GM12878 (cell line): ENCODE measurements at regions not wholly inside any gene's neighbourhood (a gene's known extent, or its start where the extent isn't known, plus 50 kb on each side); places are given as distances from the start of the nearest gene placed in this dataset.
"Not testable (repeated sequence)": the region's sequence is repeated elsewhere in the genome, so short reads cannot be mapped to it uniquely, and the experiment has no call there.

Experiments
- ATAC-seq: fragments of 200-7000 bp; cut with Tn5 transposase; 3 replicates; pipeline ENCODE4 v1.9.1; 2020; ENCODE audit warnings: mild to moderate bottlenecking, moderate library complexity
- BruUV-seq: library from RNA; stranded (reverse); fragments of 400-500 nt; replicated peaks from 2 replicates; lab custom pipeline; 2021; lab: Mats Ljungman, UMichigan
- CTCF ChIA-PET: fragments of 300-600 bp; sonication (Branson Sonifier 250); formaldehyde crosslinking; extraction: SDS; loops from one replicate; lab custom pipeline; 2021; ENCODE audit warnings: inconsistent platforms; lab: Yijun Ruan, JAX
- POLR2A ChIA-PET: fragments of 350-600 bp; formaldehyde crosslinking; extraction: SDS; loops from one replicate; lab custom pipeline; 2021; ENCODE audit warnings: inconsistent platforms; lab: Charles Lee
- RAD21 ChIA-PET: fragments of 300-600 bp; sonication (Branson Sonifier 250); formaldehyde crosslinking; loops from one replicate; lab custom pipeline; 2023; ENCODE audit warnings: antibody characterized with exemption; ENCODE audit not compliant: unreplicated experiment; lab: Charles Lee
- SMC1A ChIA-PET: fragments of 300-600 bp; sonication (Branson Sonifier 250); formaldehyde crosslinking; loops from one replicate; lab custom pipeline; 2023; ENCODE audit not compliant: unreplicated experiment, uncharacterized antibody; lab: Charles Lee
- DNase-seq: peaks from one replicate; pipeline ENCODE4 v3.0.0-alpha.2; 2011; ENCODE audit warnings: low read depth, low spot score
- FAIRE-seq: peaks from 3 replicates; lab custom pipeline; 2011; peaks lifted over from hg19 to GRCh38; lab: Jason Lieb, UNC
- H2AFZ ChIP-seq: 2 replicates; pipeline ENCODE4 v1.6.0; 2011; ENCODE audit warnings: low read depth, low read length, control low read depth; ENCODE audit not compliant: control insufficient read depth
- H3K27ac ChIP-seq: 2 replicates; pipeline ENCODE4 v1.5.1; 2011; ENCODE audit warnings: control low read depth; ENCODE audit not compliant: control insufficient read depth, insufficient read depth
- H3K27me3 ChIP-seq, 2 experiments: replicated peaks in 1 of 2; 2 replicates each; pipeline versions ENCODE4 v1.6.0 to v1.6.1; 2011; ENCODE audit warnings: low read length in 1 of 2; ENCODE audit not compliant: control insufficient read depth in 2 of 2, insufficient read depth in 2 of 2
- H3K36me3 ChIP-seq, 2 experiments: 2 replicates each; pipeline ENCODE4 v1.5.1; 2011; ENCODE audit warnings: low read length in 1 of 2; ENCODE audit not compliant: control insufficient read depth in 2 of 2, insufficient read depth in 2 of 2
- H3K4me1 ChIP-seq: 2 replicates; pipeline ENCODE4 v1.6.1; 2011; ENCODE audit warnings: mild to moderate bottlenecking, low read length, moderate library complexity, mixed read lengths; ENCODE audit not compliant: control insufficient read depth, insufficient read depth
- H3K4me2 ChIP-seq: 2 replicates; pipeline ENCODE4 v1.6.0; 2011; ENCODE audit warnings: control low read depth; ENCODE audit not compliant: control insufficient read depth, insufficient read depth
- H3K4me3 ChIP-seq: fragments of 200-600 bp; sonication (generic); 2 replicates; pipeline ENCODE4 v1.5.1; 2016
- H3K79me2 ChIP-seq: 2 replicates; pipeline ENCODE4 v1.6.0; 2011; ENCODE audit warnings: low read length; ENCODE audit not compliant: control insufficient read depth, insufficient read depth
- H3K9ac ChIP-seq: 2 replicates; pipeline ENCODE4 v1.8.0; 2011; ENCODE audit warnings: low read length, control low read depth, mixed read lengths; ENCODE audit not compliant: control insufficient read depth, insufficient read depth
- H3K9me3 ChIP-seq: replicated peaks from 3 replicates; pipeline ENCODE4 v1.5.1; 2011; ENCODE audit warnings: mild to moderate bottlenecking, low read length; ENCODE audit not compliant: control insufficient read depth, insufficient read depth
- H4K20me1 ChIP-seq: 2 replicates; pipeline ENCODE4 v1.6.0; 2011; ENCODE audit not compliant: control insufficient read depth, insufficient read depth
- BMI1 ChIP-seq: fragments of 450-650 bp; IDR thresholded peaks from 2 replicates; pipeline ENCODE4 v1.6.1; 2016; ENCODE audit warnings: mild to moderate bottlenecking, moderate library complexity, borderline replicate concordance
- IKZF2 ChIP-seq, 2 experiments: fragments of 450-650 bp; IDR thresholded peaks; 2 replicates each; pipeline ENCODE4 v1.6.1; 2017; ENCODE audit warnings: mild to moderate bottlenecking in 2 of 2, moderate library complexity in 2 of 2
- NR2C2 ChIP-seq: IDR thresholded peaks from 2 replicates; pipeline ENCODE4 v1.6.1; 2011; ENCODE audit warnings: borderline replicate concordance, low read depth; ENCODE audit not compliant: control insufficient read depth, insufficient read length
- RB1 ChIP-seq: fragments of 450-650 bp; formaldehyde crosslinking; IDR thresholded peaks from 2 replicates; pipeline ENCODE4 v1.6.1; 2017; ENCODE audit warnings: mild to moderate bottlenecking, borderline replicate concordance
- WGBS: methylation state at CpG from one replicate; pipeline ENCODE4 v1.1.6; 2016; ENCODE audit warnings: low lambda C conversion rate; ENCODE audit not compliant: insufficient replicate concordance, insufficient coverage; ENCODE audit errors: missing lambda C conversion rate; 5-methylcytosine and 5-hydroxymethylcytosine counted together
- in situ Hi-C: fragments of 300-500 bp; cut with MboI; formaldehyde crosslinking; loops from 9 replicates; pipeline ENCODE4 v1.14.3; 2018; ENCODE audit warnings: mixed read lengths
- intact Hi-C: fragments of 100-400 bp; cut with micrococcal nuclease; formaldehyde crosslinking; loops from one replicate; pipeline ENCODE4 v1.14.2; 2022; ENCODE audit not compliant: unreplicated experiment

- TF ChIP-seq RB1: 0 out of 2 replicates have a peak, but pooled peaks have one; percentile 41
- no peak for TF ChIP-seq BMI1
- TF ChIP-seq NR2C2: no peak
- no peak for TF ChIP-seq IKZF2 (IDR thresholded peaks at IDR 0.05)
- TF ChIP-seq, all 136 proteins: peak for 8
Measured at GRCh38 chr13:22915442-22916082, 265.2 kb upstream of the SGCG start (continued).

- POLR2A ChIA-PET, BruUV-seq, SMC1A ChIA-PET, RAD21 ChIA-PET, intact Hi-C loops, H3K9ac ChIP-seq, H3K4me3 ChIP-seq, H3K27me3 ChIP-seq, H3K36me3 ChIP-seq, FAIRE-seq, H2AFZ ChIP-seq, H4K20me1 ChIP-seq, DNase-seq, in situ Hi-C loops, CTCF ChIA-PET, H3K27ac ChIP-seq, H3K4me1 ChIP-seq, H3K4me2 ChIP-seq, H3K79me2 ChIP-seq, H3K9me3 ChIP-seq: not testable (repeated sequence)
- ATAC-seq: peak; percentile 48
- WGBS: 1% methylated on average over 4 of the region's 4 CpGs
Measured at GRCh38 chr13:22916276-22916675, 264.5 kb upstream of the SGCG start.
